Hippocampal formation (tissue), 2 donors: ENCODE measurements at regions not wholly inside any gene's neighbourhood (a gene's known extent, or its start where the extent isn't known, plus 50 kb on each side); places are given as distances from the start of the nearest gene placed in this dataset.
"Not testable (repeated sequence)": the region's sequence is repeated elsewhere in the genome, so short reads cannot be mapped to it uniquely, and the experiment has no call there.

ENCODE experiments used
- DNase-seq, 2 donors: peaks; one replicate each; lab custom pipeline; 2025; lab: John Stamatoyannopoulos, UW

DNA sequence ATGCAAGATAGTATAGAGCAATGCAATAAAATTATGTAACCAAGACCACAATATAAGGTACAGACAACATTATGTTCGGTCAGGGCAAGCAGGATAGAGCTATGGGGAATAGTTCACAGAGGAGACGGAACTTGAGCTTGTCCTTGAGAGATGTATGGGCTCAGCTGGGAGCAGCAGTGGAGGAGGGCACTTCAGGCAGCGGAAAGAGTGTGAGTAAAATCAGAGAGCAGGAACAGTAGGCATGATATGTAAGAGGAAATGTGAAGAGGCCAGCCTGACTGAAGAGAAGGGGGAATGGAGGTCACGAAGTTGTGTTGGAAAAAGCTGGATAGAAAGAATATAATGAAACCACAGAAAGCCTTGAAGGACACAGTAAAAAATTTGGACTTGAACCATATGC lies 217.2 kb upstream of the NOCT start:
- DNase-seq: no peak

- DNase-seq: no peak
Observed at GRCh38 chr4:138797646-138798045, 217.9 kb upstream of the NOCT start.

DNA sequence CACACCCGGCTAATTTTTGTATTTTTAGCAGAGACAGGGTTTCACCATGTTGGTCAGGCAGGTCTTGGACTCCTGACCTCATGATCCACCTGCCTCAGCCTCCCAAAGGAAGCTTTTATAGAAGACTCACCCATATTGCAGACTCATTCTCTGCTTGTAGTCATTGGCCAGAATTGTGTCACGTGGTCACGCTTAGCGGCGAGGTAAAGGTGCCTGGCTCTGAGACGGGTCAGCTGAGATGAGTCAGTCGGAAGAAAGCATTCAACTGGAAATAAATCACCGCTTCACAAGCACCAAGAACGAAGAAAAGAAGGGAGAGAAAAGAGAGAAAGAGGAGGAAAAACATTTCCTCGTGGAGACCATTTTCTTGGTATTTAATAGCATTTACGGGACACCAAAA lies 218.8 kb upstream of the NOCT start:
- no peak for DNase-seq

DNA sequence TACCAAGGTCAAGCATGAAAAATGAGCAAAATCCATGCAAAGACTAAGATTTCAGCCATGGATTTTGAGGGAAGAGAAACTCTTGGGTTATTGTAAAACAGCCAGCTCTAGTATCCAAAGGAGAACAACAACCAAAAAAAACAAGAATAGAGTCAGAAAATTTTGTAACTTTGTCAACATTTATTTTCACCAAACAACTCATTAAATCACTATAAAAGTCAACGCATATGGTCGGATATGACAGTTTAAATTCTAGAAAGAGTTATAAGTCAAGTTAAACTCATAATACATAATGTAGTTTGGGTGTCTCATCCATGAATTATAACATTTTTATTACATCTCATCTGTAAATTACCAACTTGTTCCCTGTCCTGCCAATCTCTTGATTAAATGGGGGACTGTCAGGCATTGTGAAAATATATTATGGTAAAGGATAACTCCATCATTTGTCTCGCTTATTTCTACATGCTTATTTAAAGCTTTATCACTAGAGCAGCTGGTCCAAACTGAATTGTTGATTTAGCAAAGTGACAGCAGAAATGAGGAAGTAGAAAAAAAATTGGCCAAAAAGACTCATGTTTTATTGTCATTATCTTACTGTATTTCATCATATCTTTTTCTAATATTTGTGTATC lies 224.8 kb upstream of the NOCT start:
- no peak for DNase-seq

- DNase-seq: no peak
Observed at GRCh38 chr4:138789796-138790195, 225.8 kb upstream of the NOCT start.

DNA sequence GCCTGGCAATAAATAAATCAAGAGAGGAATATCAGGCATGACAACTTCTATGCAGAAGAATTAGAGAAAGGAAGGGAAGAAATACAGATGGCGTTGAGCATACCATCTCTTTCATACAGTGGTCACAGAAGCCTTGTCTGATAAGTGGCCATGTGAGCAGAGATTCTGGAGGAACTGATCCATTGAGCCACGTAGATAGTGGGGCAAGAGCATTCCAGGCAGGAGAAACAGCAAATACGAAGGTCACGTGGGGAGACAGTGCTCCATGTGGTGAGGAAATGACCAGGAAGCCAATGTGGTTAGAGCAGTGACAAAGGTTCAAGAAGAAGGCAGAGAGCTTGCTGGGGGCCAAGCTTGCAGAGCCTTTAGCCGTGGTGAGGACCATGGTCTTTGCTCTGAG lies 226.7 kb upstream of the NOCT start:
- no peak for DNase-seq

DNA sequence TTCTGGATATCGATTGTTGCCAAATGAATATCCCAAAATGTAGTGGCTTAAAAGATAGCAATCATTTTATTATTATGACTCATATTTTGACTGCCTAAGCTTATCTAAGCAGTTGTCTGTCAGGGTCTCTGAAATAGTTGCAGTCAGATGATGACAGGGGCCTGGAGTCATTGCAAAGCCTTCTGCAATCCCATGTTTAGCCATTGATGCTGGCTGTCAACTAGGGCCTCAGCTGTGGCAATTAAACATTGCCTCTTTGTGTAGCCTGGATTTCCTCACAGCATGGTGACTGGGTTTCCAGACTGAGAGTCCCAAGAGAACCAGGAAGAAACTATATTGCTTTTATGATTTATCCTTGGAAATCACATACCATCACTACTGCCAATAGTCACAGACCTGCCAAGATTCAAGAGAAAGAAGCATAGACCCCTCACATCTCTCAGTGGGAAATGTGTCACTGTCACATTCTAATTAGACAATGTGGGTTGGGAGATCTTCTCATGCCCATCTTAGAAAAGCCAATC lies 227.3 kb upstream of the NOCT start:
- DNase-seq: no peak

DNA sequence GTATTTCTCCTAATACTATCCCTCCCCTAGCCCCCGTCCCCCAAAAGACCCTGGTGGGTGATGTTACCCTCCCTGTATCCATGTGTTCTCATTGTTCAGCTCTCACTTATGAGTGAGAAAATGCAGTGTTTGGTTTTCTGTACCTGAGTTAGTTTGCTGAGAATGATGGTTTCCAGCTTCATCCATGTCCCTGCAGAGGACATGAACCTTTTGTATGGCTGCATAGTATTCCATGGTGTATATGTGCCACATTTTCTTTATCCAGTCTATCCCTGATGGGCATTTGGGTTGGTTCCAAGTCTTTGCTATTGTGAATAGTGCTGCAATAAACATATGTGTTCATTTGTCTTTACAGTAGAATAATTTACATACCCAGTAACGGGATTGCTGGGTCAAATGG lies 235.8 kb upstream of the NOCT start:
- DNase-seq: not testable (repeated sequence)

DNA sequence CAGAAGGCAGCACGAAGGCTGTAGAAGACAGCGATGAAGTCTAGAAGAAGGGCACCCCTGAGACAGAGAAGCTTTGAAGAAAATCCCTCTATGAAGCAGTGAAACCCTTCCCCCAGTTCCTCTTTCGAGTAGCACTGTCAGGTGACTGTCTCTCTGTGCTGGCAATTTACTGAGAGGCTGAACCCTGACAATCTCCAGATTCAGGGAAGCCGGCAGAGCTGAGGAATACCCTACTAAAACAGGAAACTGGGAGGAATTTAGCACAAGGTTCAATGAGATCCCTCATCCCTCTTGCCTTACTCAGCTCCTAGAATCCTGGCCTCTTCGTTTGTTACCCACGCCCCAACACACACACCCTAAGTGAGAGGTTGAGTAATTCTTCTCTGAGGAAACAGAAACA lies 239.7 kb upstream of the NOCT start:
- peak in 1 of 2 donors; percentile 10 for DNase-seq

- no peak for DNase-seq
Observed at GRCh38 chr4:138775489-138775888, 240.1 kb upstream of the NOCT start.

- DNase-seq: no peak
Observed at GRCh38 chr4:138774940-138775339, 240.6 kb upstream of the NOCT start.

GRCh38 chr4:138774125-138774524 lies 241.5 kb upstream of the NOCT start:
- not testable (repeated sequence) for DNase-seq

DNA sequence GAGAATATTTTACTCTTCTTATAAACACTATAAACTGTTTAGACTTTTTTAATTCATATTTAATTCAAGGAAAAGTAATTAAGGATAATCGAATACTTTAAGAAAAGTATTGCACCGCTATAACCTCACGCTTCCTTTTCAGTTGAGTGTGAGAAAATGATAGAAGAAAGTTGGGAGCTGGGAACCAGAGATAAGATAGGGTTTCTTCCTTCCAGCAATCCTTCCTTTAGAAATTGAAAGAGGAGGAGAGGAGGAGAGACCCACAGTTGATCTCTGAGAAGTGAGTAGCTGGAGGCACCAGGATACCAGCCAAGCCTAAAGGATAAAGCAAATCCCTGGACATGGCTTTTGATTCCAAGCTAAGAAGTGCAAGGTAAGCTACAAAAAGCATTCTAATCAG lies 242.3 kb upstream of the NOCT start:
- no peak for DNase-seq

DNA sequence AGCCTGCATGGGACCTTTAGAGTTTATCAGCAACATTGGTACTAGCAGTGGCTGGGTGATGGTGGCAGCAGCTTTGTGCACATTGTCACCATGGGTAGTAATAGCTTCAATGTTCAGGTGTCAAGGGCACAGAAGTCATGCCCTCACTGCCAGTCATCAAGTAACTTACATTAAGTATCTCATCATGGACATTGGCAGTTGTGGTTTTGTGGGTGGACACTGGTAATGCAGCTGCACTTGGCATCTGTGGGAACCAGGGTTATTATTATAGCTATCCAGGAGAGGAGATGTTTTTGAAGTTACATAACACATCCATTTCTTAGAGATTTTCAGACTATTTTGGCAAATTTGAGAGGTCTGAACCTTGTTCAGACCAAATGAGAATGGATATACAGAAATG lies 243.2 kb upstream of the NOCT start:
- DNase-seq: no peak

DNA sequence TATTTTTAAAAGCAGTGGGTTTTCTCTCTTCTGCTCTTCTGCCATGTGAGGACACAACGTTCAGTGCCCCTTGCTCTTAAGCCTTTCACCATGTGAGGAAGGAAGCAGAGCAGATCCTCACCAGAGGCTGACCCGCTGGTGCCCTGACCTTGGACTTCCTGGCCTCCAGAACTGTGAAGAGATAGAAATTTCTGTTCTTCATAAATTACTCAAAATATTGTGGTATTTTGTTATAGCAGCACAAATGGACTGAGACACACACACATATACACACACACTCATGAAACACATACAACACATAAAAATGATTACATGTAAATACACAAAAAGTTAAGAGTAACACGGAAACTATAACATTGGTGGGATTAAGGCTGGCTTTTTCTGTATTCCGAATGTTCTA lies 244.8 kb upstream of the NOCT start:
- no peak for DNase-seq

DNA sequence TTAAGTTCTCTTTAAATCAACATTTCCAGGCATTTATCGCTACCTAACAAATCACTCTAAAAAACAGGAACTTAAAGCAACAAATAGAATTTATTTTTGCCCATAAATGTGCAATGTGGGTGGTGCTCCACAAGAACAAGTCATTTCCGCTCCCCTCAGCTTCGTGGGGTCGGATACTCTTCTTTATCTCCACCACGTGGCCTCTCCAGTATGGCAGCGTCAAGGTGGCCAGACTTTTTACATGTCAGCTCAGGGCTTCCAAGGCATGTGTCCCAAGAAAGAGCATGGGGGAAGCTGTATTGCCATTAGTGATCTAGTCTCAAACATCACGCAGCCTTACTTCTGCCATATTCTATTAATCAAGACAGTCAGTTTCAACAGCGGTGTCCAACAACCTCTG lies 249.2 kb upstream of the NOCT start:
- DNase-seq: no peak

DNA sequence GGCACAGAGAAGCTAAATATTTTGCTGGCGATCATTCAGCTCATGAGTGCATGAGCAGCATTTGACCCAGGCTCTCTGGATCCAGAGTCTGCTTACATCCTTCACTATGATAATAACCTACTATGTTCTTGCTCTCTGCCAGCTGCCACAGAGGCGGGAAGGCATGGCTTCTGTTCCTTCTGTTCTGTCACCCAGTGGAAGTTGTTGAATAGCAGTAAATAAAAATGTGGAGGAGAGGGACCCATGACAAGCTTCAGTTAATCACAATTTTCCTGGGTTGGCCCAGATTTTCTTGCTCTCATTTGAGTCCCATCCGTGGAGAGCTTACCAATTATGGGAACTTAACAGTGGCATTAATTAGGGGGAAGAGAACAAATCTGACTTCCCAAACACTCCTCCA lies 250.1 kb upstream of the NOCT start:
- no peak for DNase-seq

DNA sequence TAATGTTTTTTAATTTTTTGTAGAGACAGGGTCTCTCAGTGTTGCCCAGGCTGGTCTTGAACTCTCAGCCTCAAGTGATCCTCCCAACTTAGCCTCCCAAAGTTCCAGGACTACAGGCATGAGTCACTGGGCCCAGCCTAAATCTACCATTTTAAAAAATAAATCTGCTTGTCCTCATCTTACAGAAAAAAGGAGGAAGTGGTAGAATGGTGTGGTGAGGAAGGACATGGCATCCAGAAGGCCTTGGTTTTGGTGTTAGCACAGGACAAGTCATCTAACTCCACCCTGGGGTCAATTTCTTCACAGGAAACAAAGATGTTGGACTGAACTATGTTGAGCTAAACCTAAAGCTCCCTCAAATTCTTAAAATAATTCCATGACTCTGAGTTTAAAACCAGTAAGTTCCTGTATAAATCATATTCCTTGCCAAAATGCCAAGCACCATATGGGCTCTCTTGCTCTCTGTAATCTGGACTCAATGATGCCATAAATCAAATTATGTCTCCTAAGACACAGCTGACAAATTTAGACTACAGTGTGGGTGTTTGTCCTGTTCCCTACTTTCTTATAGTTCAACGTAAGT lies 253.9 kb upstream of the NOCT start:
- no peak for DNase-seq

GRCh38 chr4:138759554-138759902 lies 256.1 kb upstream of the NOCT start:
- no peak for DNase-seq

DNA sequence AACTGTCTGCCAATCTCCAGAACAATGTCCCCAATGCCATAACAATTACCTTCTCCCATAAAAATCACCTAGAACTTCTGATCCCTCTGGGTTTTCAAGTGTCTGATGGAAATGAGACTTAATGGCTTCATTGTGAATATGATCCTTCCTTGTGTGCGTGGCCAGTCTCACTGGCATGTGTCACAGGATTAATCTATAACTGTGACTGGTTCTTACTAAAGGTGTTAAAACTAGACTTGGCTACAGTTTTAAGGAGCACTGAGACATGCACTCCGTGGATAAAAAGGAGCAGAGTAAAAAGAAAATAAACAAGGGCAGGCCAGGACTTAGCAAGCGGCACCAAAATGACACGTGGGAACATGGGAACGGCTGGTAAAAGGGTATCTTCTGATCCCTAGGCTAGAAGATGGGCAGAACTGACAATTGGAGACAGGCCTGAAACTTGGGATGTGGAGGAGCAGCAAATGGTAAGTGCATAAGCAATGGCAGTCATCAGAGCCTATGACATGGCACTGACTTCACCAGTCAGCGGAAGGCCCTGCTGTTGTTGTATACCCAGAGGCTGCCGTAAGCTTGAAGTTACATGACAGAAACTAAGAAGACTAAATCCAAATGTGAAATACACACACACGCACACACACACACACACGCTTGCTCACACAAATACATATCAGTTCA lies 256.6 kb upstream of the NOCT start:
- DNase-seq: no peak

GRCh38 chr4:138758196-138758595 lies 257.4 kb upstream of the NOCT start:
- DNase-seq: no peak

- DNase-seq: no peak
Observed at GRCh38 chr4:138757432-138757831, 258.1 kb upstream of the NOCT start.

GRCh38 chr4:138756519-138756918 lies 259.1 kb upstream of the NOCT start:
- no peak for DNase-seq

DNA sequence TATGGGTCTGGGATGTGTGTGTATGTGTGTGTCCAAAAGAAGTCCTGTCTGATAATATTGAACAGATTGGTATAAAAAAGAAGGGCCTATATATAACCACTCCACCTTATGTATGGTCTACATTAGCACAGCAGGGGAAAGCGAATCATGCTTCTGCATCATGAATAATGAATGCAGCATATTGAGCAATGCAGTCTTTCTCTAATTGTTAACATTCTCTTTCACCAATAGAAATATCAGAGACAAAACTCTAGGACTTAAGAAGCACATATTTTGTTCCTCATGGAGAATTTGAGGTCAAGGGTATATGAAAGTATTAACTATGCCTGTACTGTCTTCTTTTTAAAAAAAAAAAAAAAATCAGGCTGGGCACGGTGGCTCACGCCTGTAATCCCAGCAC lies 264.3 kb upstream of the NOCT start:
- no peak for DNase-seq
